GM12873 (cell line): ENCODE measurements at regions not wholly inside any gene's neighbourhood (a gene's known extent, or its start where the extent isn't known, plus 50 kb on each side); places are given as distances from the start of the nearest gene placed in this dataset.

Experiments
- CTCF ChIP-seq: IDR thresholded peaks from 2 replicates; pipeline ENCODE4 v1.5.1; 2012; ENCODE audit warnings: low read depth, mild to moderate bottlenecking, moderate library complexity, low read length, control low read depth; ENCODE audit not compliant: insufficient read depth; ENCODE audit errors: missing control alignments

GRCh38 chr2:138355244-138355643 lies 146.3 kb upstream of the SPOPL start:
- no peak for TF ChIP-seq CTCF

- TF ChIP-seq CTCF = no peak
Observed at GRCh38 chr2:138356178-138356577, 145.4 kb upstream of the SPOPL start.

- TF ChIP-seq CTCF = no peak
Observed at GRCh38 chr2:138359532-138359931, 142.0 kb upstream of the SPOPL start.

- no peak for TF ChIP-seq CTCF
Observed at GRCh38 chr2:138364554-138365162, 136.9 kb upstream of the SPOPL start.

- TF ChIP-seq CTCF = no peak
Observed at GRCh38 chr2:138365581-138365980, 136.0 kb upstream of the SPOPL start.

- no peak for TF ChIP-seq CTCF
Observed at GRCh38 chr2:138369856-138370255, 131.7 kb upstream of the SPOPL start.

- peak; percentile 60 for TF ChIP-seq CTCF
Observed at GRCh38 chr2:138373993-138374408, 127.6 kb upstream of the SPOPL start.
